ENCODE measurements at regions not wholly inside any gene's neighbourhood (a gene's known extent, or its start where the extent isn't known, plus 50 kb on each side); places are given as distances from the start of the nearest gene placed in this dataset.
"Not testable (repeated sequence)": the region's sequence is repeated elsewhere in the genome, so short reads cannot be mapped to it uniquely, and the experiment has no call there.

GRCh38 chr4:158974438-158974837 lies 128.4 kb upstream of the RAPGEF2 start:
- not testable (repeated sequence) for TF ChIP-seq CTCF (IDR thresholded peaks at IDR 0.05; ENCODE audit: low read depth, low read length, poor library complexity, severe bottlenecking); EZH2phosphoT487 (IDR thresholded peaks at IDR 0.05; ENCODE audit: borderline replicate concordance, low read length)

All from DOHH2 (cell line).